ENCODE measurements at regions not wholly inside any gene's neighbourhood (a gene's known extent, or its start where the extent isn't known, plus 50 kb on each side); places are given as distances from the start of the nearest gene placed in this dataset.

GRCh38 chr2:242011991-242012764 lies 142.6 kb downstream of the RTP5 start (continued):
- TF ChIP-seq, protein P1, sequence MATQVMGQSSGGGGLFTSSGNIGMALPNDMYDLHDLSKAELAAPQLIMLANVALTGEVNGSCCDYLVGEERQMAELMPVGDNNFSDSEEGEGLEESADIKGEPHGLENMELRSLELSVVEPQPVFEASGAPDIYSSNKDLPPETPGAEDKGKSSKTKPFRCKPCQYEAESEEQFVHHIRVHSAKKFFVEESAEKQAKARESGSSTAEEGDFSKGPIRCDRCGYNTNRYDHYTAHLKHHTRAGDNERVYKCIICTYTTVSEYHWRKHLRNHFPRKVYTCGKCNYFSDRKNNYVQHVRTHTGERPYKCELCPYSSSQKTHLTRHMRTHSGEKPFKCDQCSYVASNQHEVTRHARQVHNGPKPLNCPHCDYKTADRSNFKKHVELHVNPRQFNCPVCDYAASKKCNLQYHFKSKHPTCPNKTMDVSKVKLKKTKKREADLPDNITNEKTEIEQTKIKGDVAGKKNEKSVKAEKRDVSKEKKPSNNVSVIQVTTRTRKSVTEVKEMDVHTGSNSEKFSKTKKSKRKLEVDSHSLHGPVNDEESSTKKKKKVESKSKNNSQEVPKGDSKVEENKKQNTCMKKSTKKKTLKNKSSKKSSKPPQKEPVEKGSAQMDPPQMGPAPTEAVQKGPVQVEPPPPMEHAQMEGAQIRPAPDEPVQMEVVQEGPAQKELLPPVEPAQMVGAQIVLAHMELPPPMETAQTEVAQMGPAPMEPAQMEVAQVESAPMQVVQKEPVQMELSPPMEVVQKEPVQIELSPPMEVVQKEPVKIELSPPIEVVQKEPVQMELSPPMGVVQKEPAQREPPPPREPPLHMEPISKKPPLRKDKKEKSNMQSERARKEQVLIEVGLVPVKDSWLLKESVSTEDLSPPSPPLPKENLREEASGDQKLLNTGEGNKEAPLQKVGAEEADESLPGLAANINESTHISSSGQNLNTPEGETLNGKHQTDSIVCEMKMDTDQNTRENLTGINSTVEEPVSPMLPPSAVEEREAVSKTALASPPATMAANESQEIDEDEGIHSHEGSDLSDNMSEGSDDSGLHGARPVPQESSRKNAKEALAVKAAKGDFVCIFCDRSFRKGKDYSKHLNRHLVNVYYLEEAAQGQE (IDR thresholded peaks at IDR 0.05; ENCODE audit: low read depth) = no peak
- TF ChIP-seq SIN3A (IDR thresholded peaks at IDR 0.05; ENCODE audit: low read depth) (no peak), SP1 (IDR thresholded peaks at IDR 0.05; ENCODE audit: low read depth) (no peak), POLR2AphosphoS5 (IDR thresholded peaks at IDR 0.05; ENCODE audit: low read depth, low read length) (no peak), ELF1 (IDR thresholded peaks at IDR 0.05; ENCODE audit: borderline replicate concordance, low read depth) (no peak), SRF (IDR thresholded peaks at IDR 0.05; ENCODE audit: low read depth) (no peak), EZH2phosphoT487 (IDR thresholded peaks at IDR 0.05; ENCODE audit: borderline replicate concordance) (no peak), FOSL1 (IDR thresholded peaks at IDR 0.05; ENCODE audit: low read depth) (no peak), JUND (IDR thresholded peaks at IDR 0.05) (no peak)

DNA sequence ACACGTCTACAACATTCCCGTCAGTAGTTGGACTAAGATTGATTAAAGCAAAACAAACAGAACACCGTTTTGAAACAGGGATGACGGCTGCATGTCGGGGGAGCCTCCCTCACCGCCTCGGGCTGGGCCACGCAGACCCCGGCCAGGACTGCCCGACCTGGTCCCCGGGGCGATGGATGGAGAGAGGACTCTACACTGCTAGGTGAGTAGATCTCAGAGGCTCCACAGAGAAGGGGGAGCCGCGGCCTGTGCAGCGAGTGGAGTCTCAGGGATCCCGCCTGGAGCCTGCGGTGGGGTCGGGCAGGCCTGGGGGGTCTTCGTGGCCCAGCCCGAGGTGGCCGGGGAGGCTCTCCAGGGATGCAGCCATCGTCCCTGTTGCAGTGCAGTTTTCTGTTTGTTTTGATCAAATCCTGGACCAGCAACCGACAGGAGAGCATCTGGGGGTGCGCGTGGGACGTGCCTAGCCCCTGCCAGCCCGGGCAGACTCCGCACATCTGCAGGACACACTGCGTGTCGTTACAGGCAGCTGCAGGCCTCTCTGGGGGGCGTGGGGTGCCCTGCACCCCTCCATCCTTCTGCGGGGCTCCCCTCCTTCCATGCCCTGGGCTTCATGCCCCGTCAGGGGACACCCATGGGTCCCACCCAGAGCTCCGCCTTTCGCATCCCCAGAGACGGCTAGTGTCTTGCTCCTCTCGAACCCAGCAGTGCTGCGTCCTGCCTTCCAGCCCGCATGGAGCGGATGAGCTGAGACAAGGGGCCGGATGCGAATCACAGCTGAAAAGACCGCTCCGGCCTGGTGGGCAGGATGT lies 143.6 kb downstream of the RTP5 start:
- Histone ChIP-seq H3K27me3 (ENCODE audit: insufficient read depth, low read length) (no peaks in the 10 kb centered on the region), H4K20me1 (ENCODE audit: insufficient read depth) (no peaks in the 10 kb centered on the region), H3K9me3 (ENCODE audit: control insufficient read depth in 1 of 2, insufficient read depth in 1 of 2, low read depth in 1 of 2, low read length in 2 of 2) (no peaks in the 10 kb centered on the region), H3K4me1 (ENCODE audit: control insufficient read depth in 1 of 2, insufficient read depth in 2 of 2, low read length in 2 of 2) (no peaks in the 10 kb centered on the region), H3K4me3 (replicated peaks in 1 of 2; ENCODE audit: low read depth in 1 of 2, low read length in 2 of 2) (no peak overlapping the region), H3K9ac (ENCODE audit: low read length) (no peak overlapping the region), H3K27ac (ENCODE audit: low read depth, low read length) (no peak overlapping the region), H3K4me2 (ENCODE audit: low read length) (no peak overlapping the region), H3K9me2 (ENCODE audit: insufficient read depth) (no peaks in the 10 kb centered on the region), H2AFZ (ENCODE audit: low read depth, low read length, poor library complexity, severe bottlenecking) (no peak overlapping the region), H3K79me2 (ENCODE audit: insufficient read depth, low read length) (no peaks in the 10 kb centered on the region), H3K36me3 (ENCODE audit: control insufficient read depth in 1 of 2, insufficient read depth in 2 of 2, low read length in 2 of 2) (no peaks in the 10 kb centered on the region)
- CTCF ChIA-PET = no interaction called here
- DNase-seq (ENCODE audit: low read depth, low spot score) (no peak), ATAC-seq (no peak)
- RAD21 ChIA-PET (ENCODE audit: low non-redundant PET in 1 of 2, low total read pairs in 2 of 2, uncharacterized antibody in 2 of 2, unreplicated experiment in 2 of 2) = no interaction called here
- POLR2A ChIA-PET = no interaction called here
- intact Hi-C loops (cut with micrococcal nuclease) = no loop called here
- BruUV-seq (replicated peaks) = no TSS peak
- TF ChIP-seq MAX (IDR thresholded peaks at IDR 0.05) = no peak
- no peak for TF ChIP-seq TCF7L2 (IDR thresholded peaks at IDR 0.05; ENCODE audit: borderline replicate concordance, extremely low read depth, insufficient read depth, insufficient read length)
- TF ChIP-seq, protein P2, sequence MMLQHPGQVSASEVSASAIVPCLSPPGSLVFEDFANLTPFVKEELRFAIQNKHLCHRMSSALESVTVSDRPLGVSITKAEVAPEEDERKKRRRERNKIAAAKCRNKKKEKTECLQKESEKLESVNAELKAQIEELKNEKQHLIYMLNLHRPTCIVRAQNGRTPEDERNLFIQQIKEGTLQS (IDR thresholded peaks at IDR 0.05) = no peak
- TF ChIP-seq ELF1 (IDR thresholded peaks at IDR 0.05; ENCODE audit: borderline replicate concordance, low read depth) = no peak
- no peak for TF ChIP-seq FOSL1 (IDR thresholded peaks at IDR 0.05; ENCODE audit: low read depth)
- no peak for TF ChIP-seq CTCF (IDR thresholded peaks at IDR 0.05 in 2 of 3, conservative IDR thresholded peaks at IDR 0.05 in 1 of 3; ENCODE audit: borderline replicate concordance in 1 of 3, insufficient read depth in 1 of 3, low read depth in 2 of 3, low read length in 2 of 3)
- no peak for TF ChIP-seq POLR2AphosphoS5 (IDR thresholded peaks at IDR 0.05; ENCODE audit: low read depth, low read length)
- no peak for TF ChIP-seq CBX3 (IDR thresholded peaks at IDR 0.05; ENCODE audit: low read depth)
